Hematopoietic multipotent progenitor cell treated with erythropoietin and hydrocortisone succinate and interleukin-3 and kit ligand, for 15 days (in vitro differentiated cells): ENCODE measurements at regions not wholly inside any gene's neighbourhood (a gene's known extent, or its start where the extent isn't known, plus 50 kb on each side); places are given as distances from the start of the nearest gene placed in this dataset.

Source experiments
- DNase-seq: peaks from one replicate; pipeline ENCODE4 v3.0.0-alpha.2; 2015; ENCODE audit warnings: low spot score

DNA sequence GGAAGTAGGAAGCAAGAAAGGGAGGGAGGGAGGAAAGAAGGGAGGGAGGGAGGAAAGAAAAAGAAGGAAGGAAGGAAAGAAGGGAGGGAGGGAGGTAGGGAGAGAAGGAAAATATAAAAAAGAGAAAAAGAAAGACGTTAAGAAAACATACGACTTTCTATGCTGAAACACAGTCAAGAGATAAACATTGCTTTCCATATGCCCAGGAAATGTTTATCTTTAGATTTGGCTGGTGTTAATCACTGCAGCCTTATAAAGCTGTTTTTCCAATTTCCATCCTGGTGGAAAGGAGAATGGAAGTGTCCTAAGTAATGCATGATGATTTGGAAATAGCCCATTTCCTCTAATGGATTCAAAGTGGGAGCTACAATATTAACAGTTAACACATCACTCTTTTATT is 524.3 kb downstream of the MTRR start:
- no peak for DNase-seq

GRCh38 chr5:8394965-8395364 is 526.0 kb downstream of the MTRR start:
- DNase-seq = no peak

GRCh38 chr5:8396246-8396645 is 527.3 kb downstream of the MTRR start:
- DNase-seq = no peak

GRCh38 chr5:8396756-8397155 is 527.8 kb downstream of the MTRR start:
- DNase-seq = no peak

GRCh38 chr5:8399471-8399870 is 530.5 kb downstream of the MTRR start:
- DNase-seq = no peak

- DNase-seq = no peak
Measured at GRCh38 chr5:8408258-8408657, 539.3 kb downstream of the MTRR start.

- DNase-seq = no peak
Measured at GRCh38 chr5:8410618-8411017, 541.7 kb downstream of the MTRR start.

DNA sequence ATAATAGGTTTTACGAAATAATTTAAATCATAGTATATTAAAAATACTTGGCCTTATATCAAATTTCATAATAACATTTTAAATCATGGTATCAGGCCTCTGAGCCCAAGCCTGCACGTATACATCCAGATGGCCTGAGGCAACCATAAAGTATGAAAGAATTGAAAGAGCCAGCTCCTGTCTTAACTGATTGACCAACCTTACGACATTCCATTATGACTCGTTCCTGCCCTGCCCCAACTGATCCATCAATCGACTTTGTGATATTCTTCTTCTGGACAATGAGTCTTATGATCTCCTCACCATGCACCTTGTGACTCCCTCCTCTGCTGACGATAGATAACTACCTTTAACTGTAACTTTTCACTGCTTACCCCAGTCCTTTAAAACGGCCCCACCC is 545.0 kb downstream of the MTRR start:
- no peak for DNase-seq

- no peak for DNase-seq
Measured at GRCh38 chr5:8417316-8418048, 548.5 kb downstream of the MTRR start.

GRCh38 chr5:8418049-8418426 is 549.1 kb downstream of the MTRR start:
- no peak for DNase-seq

DNA sequence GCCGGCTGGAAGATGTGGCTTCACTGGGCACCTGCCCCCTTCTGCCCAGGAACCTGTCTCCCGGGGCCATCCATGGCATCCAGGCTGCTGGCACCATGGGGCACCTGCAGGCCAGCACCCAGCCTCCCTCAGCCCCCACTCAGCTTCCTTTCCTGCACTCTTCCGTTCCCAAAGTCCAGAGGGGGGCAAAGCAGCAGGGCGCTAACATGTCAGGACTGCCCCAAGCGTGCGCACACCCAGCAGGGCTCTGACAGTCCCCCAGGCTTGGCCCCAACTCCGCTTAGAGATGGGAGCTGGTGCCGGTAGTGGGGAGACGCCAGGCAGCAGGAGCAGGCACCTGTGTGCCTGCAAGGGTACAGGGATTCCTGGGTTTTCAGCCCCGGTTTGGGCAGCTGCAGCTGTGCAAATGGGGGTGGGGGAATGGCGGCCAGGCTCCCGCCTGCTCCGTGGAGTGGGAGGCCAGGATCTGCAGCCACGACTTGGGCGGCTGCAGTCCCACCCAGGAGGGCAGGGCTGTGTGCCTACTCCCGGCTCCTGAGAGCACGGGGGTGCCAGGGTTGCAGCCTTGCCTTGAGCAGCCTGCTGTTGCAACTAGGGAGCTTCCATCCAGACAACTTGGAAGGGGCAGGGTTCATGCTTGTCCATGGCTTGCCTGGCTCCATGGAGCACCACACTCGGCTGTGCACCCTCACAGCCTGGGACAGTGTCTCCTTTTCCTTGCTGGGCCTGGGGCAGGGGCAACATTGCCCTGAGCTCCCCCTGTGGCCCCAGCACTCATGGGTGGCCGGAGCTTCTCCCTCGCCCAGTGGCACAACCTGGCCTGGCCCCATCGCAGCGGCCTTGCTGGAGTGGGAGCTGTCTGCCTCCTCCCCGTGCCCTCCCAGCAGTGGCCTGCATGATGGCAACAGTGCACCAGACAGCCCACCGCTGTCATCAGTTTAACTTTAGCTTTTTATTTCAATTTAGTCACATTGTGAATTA is 561.1 kb downstream of the MTRR start:
- no peak for DNase-seq

- DNase-seq = no peak
Measured at GRCh38 chr5:8434501-8434900, 565.6 kb downstream of the MTRR start.

- no peak for DNase-seq
Measured at GRCh38 chr5:8436924-8437323, 568.0 kb downstream of the MTRR start.

DNA sequence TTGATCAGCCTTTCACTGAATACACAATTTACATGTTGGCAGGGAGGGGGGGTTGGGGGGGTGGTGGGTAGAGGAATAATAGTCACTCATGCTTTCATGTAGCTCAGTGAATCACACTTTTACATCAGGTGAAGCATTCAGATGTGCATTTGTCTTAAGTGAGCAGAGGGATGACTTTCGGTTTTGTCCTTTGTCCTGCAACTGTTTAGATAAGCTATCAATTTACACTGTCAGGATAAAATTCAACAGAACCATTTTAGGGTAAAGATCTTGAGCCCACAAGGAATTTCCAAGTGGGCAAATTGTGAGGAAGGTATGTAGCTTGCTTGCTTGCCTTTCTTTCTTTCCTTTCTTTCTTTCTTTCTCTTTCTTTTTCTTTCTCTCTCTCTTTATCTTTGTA is 576.2 kb downstream of the MTRR start:
- DNase-seq = no peak

GRCh38 chr5:8446179-8446578 is 577.2 kb downstream of the MTRR start:
- no peak for DNase-seq

DNA sequence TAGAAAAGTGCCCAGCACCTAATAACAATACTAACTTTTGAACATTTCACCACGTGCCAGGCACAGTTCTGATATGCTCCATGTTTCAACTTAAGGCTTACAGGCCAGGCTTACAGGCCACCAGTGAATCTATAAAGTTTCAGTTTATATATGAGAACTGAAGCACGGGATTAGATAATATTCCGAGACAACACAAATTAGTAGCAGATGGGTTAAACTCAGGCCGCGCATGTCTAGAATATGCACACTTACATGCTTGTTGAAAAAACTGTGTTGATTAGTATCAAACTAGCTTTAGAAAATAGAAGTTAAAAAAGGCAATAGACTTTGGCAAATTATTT is 587.9 kb downstream of the MTRR start:
- DNase-seq = no peak

DNA sequence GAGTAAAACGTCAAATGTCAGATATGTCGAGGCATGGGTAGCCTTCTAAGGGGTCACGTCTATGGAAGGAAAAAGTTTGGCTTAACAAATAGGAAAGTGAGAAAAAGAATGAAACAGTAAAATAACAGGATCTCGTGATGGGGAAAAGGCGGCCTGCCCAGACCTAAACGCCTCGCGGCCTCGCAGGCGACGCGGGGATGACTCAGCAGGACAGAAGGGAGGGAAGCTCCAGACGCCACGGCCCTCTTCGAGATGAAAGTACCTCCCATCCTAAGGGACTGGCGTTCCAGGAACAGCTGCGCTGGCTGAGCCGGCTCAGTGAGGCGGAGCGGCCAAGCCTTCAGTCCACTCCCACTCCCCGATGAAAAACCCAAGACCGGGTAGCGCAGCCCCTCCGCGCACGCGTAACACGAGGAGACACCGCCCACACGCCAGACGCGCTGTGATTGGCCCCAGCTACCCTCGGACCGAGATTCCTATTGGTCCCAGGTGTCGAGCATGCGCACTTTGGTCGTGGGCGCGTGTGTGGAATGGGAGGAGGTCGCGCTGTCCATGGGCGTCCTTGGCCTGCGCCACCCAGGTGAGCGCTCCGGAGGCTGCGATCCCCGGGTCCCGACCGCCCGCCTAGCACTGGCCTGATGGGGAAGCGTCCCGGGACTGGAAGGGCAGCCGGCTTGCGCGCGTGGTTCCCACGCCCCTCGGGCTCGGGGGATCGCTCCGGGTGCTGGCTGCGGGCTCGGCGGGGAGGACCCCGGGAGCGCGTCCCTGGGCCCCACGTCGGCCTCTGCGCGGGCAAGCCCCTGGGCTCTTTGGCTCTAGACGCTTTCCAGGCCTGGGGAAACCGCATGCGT is 588.5 kb downstream of the MTRR start:
- DNase-seq = peak; percentile 7

GRCh38 chr5:8458038-8458383 is 589.1 kb downstream of the MTRR start:
- DNase-seq = no peak

DNA sequence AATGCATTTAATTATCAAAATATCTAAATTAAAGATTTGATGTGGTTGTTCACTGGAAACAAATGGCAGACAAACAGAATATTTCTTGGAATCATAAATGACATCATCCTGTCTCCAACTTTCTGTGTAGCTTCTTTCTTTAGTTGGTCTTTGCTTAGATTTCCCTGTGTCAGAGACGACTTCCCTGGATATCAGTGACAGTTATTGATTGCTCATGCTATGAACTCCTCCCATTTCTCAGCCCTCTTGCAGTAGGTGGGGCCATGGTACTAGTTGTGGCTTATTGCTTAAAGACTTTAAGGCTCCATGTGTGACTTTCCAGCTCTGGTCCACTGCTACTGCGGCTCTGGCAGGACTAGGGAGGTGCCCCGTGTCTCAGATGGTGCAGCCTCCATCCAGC is 592.6 kb downstream of the MTRR start:
- no peak for DNase-seq

- no peak for DNase-seq
Measured at GRCh38 chr5:8462565-8462964, 593.6 kb downstream of the MTRR start.

DNA sequence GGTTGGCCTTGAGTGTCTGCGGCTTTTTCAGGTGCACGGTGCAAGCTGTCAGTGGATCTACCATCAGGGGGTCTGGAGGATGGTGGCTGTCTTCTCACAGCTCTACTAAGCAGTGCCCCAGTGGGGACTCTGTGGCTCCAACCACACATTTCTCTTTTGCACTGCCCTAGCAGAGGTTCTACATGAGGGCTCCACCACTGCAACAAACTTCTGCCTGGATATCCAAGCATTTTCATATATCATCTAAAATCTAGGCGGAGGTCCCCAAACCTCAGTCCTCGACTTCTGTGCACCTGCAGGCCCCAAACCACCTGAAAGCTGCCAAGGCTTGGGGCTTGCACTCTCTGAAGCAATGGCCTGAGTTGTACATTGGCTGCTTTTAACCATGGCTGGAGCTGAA is 601.5 kb downstream of the MTRR start:
- DNase-seq = no peak

DNA sequence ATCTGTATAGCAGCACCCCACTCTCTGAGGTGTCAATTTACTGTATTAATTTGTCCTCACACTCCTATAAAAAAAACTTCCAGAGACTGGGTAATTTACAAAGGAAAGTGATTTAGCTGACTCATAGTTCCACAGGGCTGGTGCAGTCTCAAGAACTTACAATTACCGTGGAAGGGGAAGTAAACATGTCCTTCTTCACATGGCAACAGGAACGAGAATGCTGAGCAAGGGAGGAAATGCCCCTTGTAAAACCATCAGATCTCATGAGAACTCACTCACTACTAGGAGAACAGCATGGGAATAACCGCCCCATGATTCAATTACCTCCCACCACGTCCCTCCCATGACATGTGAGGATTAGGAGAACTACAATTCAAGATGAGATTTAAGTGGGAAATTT is 602.6 kb downstream of the MTRR start:
- DNase-seq = no peak

- no peak for DNase-seq
Measured at GRCh38 chr5:8473016-8473415, 604.1 kb downstream of the MTRR start.
